ENCODE measurements at regions not wholly inside any gene's neighbourhood (a gene's known extent, or its start where the extent isn't known, plus 50 kb on each side); places are given as distances from the start of the nearest gene placed in this dataset.

DNA sequence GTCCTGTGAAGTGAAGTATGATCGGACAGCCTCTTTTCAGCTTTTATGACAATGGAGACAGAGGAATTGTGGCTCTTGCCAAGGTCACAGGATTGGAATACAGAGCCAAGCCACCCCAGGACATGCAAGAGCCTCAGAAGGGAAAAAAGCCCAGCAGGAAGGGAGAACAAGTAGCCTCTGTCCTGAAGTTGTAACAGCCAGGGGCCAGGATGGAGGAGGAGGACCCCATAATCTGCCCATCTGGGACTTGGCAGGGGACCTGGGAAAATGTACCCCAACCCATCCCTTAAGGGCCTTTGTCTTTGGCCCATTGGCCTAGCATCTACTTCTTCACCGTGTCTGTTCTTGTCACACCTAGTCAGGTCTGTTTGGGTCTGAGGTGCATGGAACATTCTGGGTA is 60.4 kb upstream of the POLG start:
- ChIA-PET CTCF (no interaction called here), POLR2A (ENCODE audit: unreplicated experiment) (no interaction called here)
- no peak overlapping the region for H3K9ac ChIP-seq (ENCODE audit: low read length)
- no peaks in the 10 kb centered on the region for H3F3A ChIP-seq (ENCODE audit: low read length, unreplicated experiment)
- no peak overlapping the region for H3K4me3 ChIP-seq (ENCODE audit: low read length)
- H3K4me2 ChIP-seq (ENCODE audit: low read length): no peak overlapping the region
- H3K4me1 ChIP-seq (ENCODE audit: insufficient read depth, low read length): no peaks in the 10 kb centered on the region
- H3K9me3 ChIP-seq (ENCODE audit: low read length): no peaks in the 10 kb centered on the region
- no peak overlapping the region for H2AFZ ChIP-seq (ENCODE audit: low read length)
- no peak for ATAC-seq
- TF ChIP-seq CTCF (conservative IDR thresholded peaks at IDR 0.05; ENCODE audit: low read depth, low read length) (no peak), EZH2phosphoT487 (IDR thresholded peaks at IDR 0.05; ENCODE audit: borderline replicate concordance, low read length) (no peak), EZH2 (IDR thresholded peaks at IDR 0.05; ENCODE audit: low read length, unreplicated experiment) (no peak)
- H3K79me2 ChIP-seq (ENCODE audit: low read length): no peaks in the 10 kb centered on the region
- H3K27me3 ChIP-seq (ENCODE audit: low read length): no peaks in the 10 kb centered on the region
- H3K9me2 ChIP-seq (replicated peaks; ENCODE audit: low read length): no peaks in the 10 kb centered on the region
- intact Hi-C loops (cut with micrococcal nuclease): no loop called here
- no peak overlapping the region for H3K27ac ChIP-seq (ENCODE audit: low read length)
- no peaks in the 10 kb centered on the region for H3K36me3 ChIP-seq (ENCODE audit: low read depth, low read length)
- no peaks in the 10 kb centered on the region for H4K20me1 ChIP-seq (ENCODE audit: low read length)
- no peak for DNase-seq
- no TSS peak for BruUV-seq (replicated peaks)

DNA sequence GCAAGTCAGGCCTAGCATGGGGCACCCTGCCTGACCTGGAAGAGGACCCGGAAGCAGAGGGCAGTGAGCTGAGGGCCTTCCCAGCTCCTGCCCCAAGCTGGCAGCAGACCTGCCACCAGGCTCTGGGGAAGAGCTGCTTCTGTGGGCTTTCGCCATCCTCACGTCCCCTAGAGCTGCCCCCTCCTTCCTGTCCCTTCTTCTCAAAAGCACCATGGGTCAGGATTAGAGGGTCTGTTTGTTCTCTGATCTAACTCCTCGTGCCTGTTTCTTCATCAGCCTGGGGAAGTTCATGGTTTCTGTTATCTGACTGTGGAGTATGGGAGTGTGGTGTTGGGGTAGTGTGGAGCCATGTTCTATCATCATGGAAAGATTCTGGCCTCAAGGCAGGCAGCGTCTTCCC is 58.4 kb upstream of the POLG start:
- no peak overlapping the region for H3K4me3 ChIP-seq (ENCODE audit: low read length)
- no peaks in the 10 kb centered on the region for H3K9me3 ChIP-seq (ENCODE audit: low read length)
- H3F3A ChIP-seq (ENCODE audit: low read length, unreplicated experiment): no peaks in the 10 kb centered on the region
- H4K20me1 ChIP-seq (ENCODE audit: low read length): no peaks in the 10 kb centered on the region
- H2AFZ ChIP-seq (ENCODE audit: low read length): no peak overlapping the region
- intact Hi-C loops (cut with micrococcal nuclease): no loop called here
- H3K4me1 ChIP-seq (ENCODE audit: insufficient read depth, low read length): no peaks in the 10 kb centered on the region
- CTCF ChIA-PET: no interaction called here
- no peaks in the 10 kb centered on the region for H3K79me2 ChIP-seq (ENCODE audit: low read length)
- DNase-seq (no peak), ATAC-seq (no peak)
- H3K4me2 ChIP-seq (ENCODE audit: low read length): no peak overlapping the region
- no TSS peak for BruUV-seq (replicated peaks)
- no peaks in the 10 kb centered on the region for H3K27me3 ChIP-seq (ENCODE audit: low read length)
- TF ChIP-seq EZH2phosphoT487 (IDR thresholded peaks at IDR 0.05; ENCODE audit: borderline replicate concordance, low read length) (no peak), EZH2 (IDR thresholded peaks at IDR 0.05; ENCODE audit: low read length, unreplicated experiment) (no peak), CTCF (conservative IDR thresholded peaks at IDR 0.05; ENCODE audit: low read depth, low read length) (no peak)
- no peaks in the 10 kb centered on the region for H3K9me2 ChIP-seq (replicated peaks; ENCODE audit: low read length)
- no peaks in the 10 kb centered on the region for H3K36me3 ChIP-seq (ENCODE audit: low read depth, low read length)
- POLR2A ChIA-PET (ENCODE audit: unreplicated experiment): no interaction called here
- H3K27ac ChIP-seq (ENCODE audit: low read length): no peak overlapping the region
- H3K9ac ChIP-seq (ENCODE audit: low read length): no peak overlapping the region

DNA sequence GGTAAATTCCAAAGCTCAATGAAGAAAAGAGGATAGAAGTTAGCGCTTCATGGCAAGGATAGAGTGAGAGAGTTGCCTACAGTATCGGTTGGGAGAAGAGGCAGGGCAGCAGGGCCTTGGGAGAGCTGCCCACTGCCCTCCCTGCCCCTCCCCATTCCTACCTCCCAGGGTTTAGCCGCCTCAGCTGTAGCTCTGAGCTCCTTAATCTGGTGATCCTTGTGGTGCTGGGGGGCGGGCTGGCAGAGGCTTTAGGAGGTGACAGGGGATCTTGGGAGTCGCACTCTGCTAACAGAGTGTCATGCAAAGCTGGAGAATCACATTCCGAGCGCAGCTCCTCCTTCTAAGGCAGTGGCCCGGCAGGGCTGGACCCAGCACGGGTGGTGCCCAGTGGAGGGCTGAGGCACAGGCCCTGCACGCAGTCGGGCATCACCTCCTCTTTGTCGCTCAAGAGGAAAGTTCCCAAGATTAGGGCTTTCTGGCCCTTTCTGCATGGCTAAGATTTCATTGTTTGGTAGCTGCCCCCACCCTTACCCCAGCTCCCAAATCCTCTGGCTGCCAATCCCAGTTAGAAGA is 57.1 kb upstream of the POLG start:
- Histone ChIP-seq H3K9me3 (ENCODE audit: low read length) (no peaks in the 10 kb centered on the region), H3K4me2 (ENCODE audit: low read length) (no peak overlapping the region), H3K4me1 (ENCODE audit: insufficient read depth, low read length) (no peaks in the 10 kb centered on the region), H3K9ac (ENCODE audit: low read length) (no peak overlapping the region), H3K4me3 (ENCODE audit: low read length) (no peak overlapping the region), H3F3A (ENCODE audit: low read length, unreplicated experiment) (no peaks in the 10 kb centered on the region), H3K27ac (ENCODE audit: low read length) (no peak overlapping the region), H4K20me1 (ENCODE audit: low read length) (no peaks in the 10 kb centered on the region), H3K36me3 (ENCODE audit: low read depth, low read length) (no peaks in the 10 kb centered on the region), H3K27me3 (ENCODE audit: low read length) (no peaks in the 10 kb centered on the region), H3K9me2 (replicated peaks; ENCODE audit: low read length) (no peaks in the 10 kb centered on the region), H2AFZ (ENCODE audit: low read length) (no peak overlapping the region), H3K79me2 (ENCODE audit: low read length) (no peaks in the 10 kb centered on the region)
- ChIA-PET CTCF (no interaction called here), POLR2A (ENCODE audit: unreplicated experiment) (no interaction called here)
- ATAC-seq (no peak), DNase-seq (no peak)
- TF ChIP-seq EZH2phosphoT487 (IDR thresholded peaks at IDR 0.05; ENCODE audit: borderline replicate concordance, low read length) (no peak), CTCF (conservative IDR thresholded peaks at IDR 0.05; ENCODE audit: low read depth, low read length) (no peak), EZH2 (IDR thresholded peaks at IDR 0.05; ENCODE audit: low read length, unreplicated experiment) (no peak)
- no TSS peak for BruUV-seq (replicated peaks)
- intact Hi-C loops (cut with micrococcal nuclease): no loop called here

Data from PC-3 (cell line).